NCI-H2029 (cell line): ENCODE measurements at regions not wholly inside any gene's neighbourhood (a gene's known extent, or its start where the extent isn't known, plus 50 kb on each side); places are given as distances from the start of the nearest gene placed in this dataset.
"Not testable (repeated sequence)": the region's sequence is repeated elsewhere in the genome, so short reads cannot be mapped to it uniquely, and the experiment has no call there.

Experiments used
- DNase-seq: peaks from one replicate; lab custom pipeline; 2025; lab: John Stamatoyannopoulos, UW

GRCh38 chr5:2861605-2862004, 110.1 kb upstream of the IRX2 start:
- no peak for DNase-seq

DNA sequence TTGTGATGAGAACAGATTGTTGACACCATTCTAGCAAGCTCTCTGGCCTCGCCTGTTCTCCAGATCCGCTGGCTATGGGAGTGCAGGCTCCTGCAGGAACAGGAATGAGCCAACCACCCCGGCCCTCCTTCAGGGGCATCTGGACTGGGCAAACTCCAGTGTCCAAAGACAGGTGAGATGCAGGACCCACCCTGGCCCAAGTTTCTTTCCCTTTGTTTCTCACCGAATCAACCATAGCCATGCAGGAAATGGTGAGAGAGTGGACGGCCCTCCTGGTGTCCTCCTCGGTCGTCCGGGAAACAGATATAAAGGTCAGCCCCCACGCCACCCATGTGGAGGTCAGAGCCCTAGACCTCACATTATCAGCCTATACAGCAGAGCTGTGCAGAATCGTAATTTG, 108.6 kb upstream of the IRX2 start:
- no peak for DNase-seq

DNA sequence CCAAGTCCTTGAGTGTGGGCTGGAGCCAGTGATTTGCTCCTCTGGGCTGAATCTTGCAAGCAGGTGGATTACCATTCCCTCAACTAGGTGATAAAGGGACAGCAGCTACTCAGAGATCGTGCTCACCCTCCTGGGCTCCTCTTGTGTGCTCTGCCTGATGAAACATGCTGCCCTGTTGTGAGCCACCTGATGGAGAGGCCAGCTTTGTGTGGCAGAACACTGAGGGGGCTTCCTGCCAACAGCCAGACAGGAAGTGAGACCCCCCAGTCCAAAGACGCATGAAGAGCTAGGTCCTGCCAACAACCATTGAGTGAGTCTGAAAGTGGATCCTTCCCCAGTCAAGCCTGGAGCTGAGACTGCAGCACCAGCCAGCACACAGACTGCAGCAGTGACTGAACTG, 106.4 kb upstream of the IRX2 start:
- no peak for DNase-seq

DNA sequence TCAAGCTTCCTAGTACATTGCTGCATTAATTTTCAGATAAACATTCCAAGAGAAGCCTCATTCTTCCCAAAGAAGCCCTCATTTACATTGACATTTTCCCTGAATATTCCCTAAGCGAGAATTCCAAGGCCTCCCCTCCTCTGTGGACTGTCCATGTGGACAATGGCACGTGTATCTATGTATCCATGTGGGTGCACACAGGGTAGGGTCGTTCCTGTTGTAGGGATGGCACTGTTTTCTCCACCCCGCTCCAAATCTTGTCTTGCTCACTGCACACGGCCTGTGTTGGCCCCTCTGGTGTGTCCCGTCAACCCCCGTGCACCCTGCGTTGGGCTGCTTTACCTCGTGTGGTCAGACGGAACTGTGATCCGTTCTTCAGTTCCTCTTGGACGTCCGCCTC, 104.7 kb upstream of the IRX2 start:
- no peak for DNase-seq

DNA sequence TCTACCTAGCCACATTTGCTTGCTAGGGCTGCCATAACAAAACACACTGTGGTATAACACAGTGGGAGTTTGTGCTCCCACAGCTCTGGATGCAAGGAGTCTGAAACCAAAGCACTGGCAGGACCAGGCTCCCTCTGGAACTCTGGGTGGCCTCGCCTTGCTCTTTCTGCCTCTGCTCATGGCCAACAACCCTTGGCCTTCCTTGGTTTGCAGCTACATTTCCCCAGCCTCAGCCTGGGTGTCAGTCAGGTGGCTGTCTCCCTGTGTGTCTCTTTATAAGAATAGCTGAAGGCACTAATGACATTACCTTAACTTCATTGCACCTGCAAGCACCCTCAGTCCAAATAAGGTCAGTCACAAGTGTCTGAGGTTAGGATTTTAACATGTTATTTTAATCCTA, 101.0 kb upstream of the IRX2 start:
- no peak for DNase-seq

- no peak for DNase-seq
These were observed 100.4 kb upstream of the IRX2 start for GRCh38 chr5:2851895-2852294.

DNA sequence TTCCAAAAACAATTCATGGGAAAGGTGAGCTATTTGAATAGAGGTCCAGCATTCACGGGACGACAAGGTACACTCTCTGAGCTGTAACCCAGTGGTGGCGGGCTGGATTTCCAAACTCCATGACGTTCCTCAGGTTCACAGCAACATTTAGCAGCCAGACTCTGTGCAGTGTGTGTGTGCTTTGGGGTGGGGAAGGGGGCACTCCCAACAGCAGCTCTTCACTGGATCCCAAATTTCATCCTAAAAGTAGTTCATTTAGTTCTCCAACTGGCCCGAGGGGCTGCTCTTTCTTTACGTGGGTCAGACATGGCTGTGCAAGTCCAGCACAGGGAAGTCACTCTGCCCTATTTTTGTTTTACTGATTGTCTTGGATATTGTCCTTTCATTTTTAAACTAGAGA, 98.0 kb upstream of the IRX2 start:
- DNase-seq: no peak

GRCh38 chr5:2848619-2849018, 97.1 kb upstream of the IRX2 start:
- DNase-seq: no peak

- no peak for DNase-seq
These were observed 96.1 kb upstream of the IRX2 start for GRCh38 chr5:2847608-2848007.

- no peak for DNase-seq
These were observed 89.7 kb upstream of the IRX2 start for GRCh38 chr5:2841208-2841607.

DNA sequence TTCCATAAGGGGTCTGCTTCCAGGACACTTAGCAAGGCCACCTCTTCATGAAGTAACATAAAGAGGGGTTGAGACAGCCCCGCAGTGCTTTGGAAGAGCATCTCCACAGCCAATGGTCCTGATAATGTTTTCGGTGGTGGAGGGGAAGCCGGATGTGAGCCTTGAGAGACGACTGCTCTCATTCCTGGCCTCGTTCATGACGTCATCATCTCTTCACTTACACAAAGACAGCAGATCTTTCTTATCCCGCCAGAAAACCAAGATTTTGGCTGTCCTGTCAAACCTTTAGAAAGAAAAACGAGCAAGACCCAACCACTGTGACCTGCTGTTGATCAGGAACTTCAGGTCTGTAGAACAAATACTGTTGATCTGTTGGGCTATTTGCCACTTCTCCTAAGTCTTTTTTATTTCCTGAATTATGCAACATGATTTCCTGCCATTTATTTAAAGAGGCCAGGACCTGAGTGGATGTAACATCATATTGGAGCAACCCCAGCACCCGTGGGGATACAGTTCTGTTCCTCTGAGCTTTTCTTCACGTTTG, 89.0 kb upstream of the IRX2 start:
- peak; percentile 67 for DNase-seq

DNA sequence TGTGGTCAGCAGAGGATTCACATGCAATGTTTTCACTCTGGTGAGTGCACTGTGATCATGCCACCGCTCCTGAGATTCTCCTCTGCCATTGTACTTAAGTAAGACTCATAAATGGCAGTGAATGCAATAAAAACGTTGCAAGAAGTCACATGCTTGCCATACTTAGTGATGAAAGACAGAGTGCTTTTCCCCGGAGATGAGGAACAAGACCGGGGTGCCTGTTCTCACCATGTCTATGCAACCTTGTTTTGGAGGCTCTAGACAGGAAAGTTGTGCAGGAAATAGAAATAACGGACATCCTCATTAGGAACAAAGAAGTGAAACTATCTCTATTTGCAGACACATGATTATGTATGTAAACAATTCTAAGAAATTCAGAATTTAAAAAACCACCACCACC, 84.7 kb upstream of the IRX2 start:
- no peak for DNase-seq

DNA sequence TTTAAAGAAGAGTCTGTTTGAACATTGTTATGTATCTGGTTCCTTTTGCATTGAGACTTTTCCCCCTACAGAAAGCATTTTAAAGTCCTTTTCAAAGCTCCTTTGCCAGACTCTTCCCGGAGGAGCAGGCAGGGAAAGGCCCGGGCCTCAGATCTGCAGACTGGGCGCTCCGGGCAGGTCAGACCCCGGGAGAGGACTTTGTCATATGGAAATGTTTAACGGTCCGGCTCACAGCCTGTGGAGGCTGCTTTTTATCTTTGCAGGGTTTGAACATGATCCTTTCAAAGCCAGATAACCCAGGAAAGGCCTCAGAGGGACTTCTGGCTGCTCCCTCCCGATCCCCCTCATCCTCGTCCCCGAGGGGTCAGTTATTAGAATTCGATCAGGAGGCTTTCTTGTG, 82.1 kb upstream of the IRX2 start:
- no peak for DNase-seq

DNA sequence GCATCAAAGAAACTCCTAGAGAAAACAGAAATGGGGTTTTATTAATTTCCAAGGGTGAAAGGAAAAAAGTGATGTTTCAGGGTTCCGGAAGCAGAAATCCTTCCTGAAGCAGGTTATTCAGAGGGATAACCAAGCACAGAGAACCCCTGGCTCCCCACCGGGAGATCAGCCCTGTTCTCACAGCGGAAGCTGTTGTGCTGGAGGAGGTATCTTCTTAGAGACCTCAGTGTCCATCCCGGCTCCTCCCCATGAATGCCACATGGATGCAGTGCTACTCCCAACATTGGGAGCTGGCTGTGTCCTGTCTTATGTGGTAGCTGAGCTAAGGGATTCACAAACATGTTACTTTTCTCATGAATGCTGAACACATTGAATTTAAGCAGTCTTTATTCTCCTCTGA, 80.9 kb upstream of the IRX2 start:
- DNase-seq: no peak

GRCh38 chr5:2829239-2829638, 77.8 kb upstream of the IRX2 start:
- DNase-seq: no peak

DNA sequence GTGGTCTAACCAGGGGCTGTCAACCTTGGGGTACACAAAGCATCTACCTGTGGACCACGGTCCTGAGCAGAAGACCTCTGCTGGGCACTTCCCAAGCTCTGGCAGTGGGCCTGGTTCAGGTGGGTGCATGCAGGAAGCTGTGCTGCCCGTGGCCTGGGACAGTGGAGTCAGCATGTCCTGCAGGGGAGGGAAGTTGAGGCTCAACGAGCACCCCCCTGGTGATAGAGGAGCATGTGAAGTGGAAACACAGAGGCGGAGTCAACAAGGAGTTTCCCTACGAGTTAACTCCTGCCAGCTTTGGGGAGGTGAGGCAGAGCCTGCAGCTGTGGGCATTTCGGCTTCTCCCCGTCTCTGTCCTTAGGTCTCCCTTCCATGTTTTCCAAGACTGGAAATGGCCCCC, 67.5 kb upstream of the IRX2 start:
- no peak for DNase-seq

DNA sequence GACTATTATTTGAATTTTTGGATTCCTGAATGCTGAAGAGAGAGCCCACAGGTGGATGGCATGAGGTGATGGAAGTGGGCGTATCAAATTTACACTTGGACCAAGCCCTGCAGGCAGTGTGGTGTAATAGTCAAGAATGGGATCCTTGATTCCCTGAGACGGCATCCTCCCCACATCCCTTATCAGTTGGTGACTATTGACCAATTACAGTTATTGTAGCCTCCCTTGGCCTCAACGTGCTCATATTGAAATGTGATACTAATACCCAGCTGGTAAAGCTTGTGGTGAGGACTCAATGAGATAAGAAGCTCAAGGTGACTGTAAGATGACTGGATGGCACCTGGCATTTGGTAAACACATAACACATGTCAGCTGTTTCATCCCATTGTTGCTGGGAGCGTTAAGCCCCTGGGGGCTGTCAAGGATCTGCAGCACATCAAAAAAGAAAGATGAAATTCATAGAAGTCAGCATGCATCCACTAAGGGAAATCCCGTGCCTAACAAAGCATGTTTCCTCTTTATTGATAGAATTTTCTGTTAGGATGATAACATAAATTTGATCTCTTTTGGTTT, 65.6 kb upstream of the IRX2 start:
- peak; percentile 62 for DNase-seq

GRCh38 chr5:2813678-2814077, 62.2 kb upstream of the IRX2 start:
- DNase-seq: no peak

GRCh38 chr5:2810644-2811043, 59.2 kb upstream of the IRX2 start:
- no peak for DNase-seq

DNA sequence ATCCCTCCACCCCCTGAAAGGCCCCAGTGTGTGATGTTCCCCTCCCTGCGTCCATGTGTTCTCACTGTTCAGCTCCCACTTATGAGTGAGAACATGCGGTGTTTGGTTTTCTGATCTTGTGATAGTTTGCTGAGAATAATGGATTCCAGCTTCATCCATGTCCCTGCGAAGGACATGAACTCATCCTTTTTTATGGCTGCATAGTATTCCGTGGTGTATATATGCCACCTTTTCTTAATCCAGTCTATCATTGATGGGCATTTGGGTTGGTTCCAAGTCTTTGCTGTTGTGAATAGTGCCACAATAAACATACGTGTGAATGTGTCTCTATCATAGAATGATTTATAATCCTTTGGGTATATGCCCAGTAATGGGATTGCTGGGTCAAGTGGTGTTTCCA, 55.8 kb upstream of the IRX2 start:
- DNase-seq: not testable (repeated sequence)

DNA sequence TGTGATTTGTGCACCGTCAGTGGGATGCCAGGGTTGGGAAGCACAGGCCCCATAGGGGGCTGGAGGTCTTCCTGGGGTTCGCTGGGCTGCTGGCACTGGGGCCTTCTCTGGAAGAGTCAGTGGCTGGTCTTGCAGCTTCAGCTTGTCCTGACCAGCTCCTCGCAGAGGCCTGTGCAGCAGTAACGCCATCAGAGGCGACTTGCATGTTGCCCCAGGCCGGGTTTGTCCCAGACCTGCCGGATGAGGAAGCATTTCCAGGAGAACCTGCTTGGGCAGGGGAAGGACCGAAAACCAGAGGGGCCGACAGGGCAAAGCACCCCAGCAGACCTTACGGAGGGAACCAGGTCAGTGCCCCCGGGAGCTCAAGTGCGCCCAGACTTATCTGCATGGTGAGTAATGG, 54.7 kb upstream of the IRX2 start:
- DNase-seq: no peak

- no peak for DNase-seq
These were observed 53.6 kb upstream of the IRX2 start for GRCh38 chr5:2805080-2805479.

GRCh38 chr5:2803751-2804150, 52.3 kb upstream of the IRX2 start:
- no peak for DNase-seq

DNA sequence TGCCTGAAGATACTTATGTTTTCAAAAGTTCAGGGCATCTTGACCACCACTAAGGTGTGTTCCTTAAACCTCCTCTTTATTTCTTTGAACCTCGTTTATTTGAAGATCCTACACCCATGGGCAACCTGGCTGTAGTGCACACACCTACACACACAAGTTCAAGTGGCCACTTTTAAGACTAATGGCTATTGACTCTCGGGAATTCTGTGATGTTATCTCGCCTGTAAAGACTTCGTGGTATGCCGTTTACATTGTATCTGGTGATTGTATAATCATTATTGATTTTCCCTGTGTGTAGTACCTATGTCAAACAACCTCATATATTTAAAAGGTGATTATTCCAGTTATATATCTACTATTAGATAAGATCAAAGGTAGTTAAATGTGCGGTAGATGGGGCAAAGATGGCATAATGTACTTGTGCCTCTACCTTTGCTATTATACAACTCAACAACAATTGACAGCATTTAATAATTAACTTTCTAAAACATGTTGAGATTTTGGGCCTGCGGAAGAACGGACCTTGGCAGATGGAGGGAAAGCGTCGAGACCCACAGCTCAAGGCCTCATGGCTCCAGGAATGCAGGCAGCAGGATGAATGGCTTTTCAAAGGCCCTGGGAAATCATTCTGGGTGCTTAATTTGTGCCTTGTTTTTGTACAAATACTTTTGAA, 51.4 kb upstream of the IRX2 start:
- DNase-seq: no peak
